ENCODE measurements at regions not wholly inside any gene's neighbourhood (a gene's known extent, or its start where the extent isn't known, plus 50 kb on each side); places are given as distances from the start of the nearest gene placed in this dataset.
"Not testable (repeated sequence)": the region's sequence is repeated elsewhere in the genome, so short reads cannot be mapped to it uniquely, and the experiment has no call there.

GRCh38 chr2:18045230-18045629 lies 166.8 kb downstream of the KCNS3 start:
- H3K9me3 ChIP-seq (ENCODE audit: control insufficient read depth, insufficient read depth, low read depth, low read length) = no peaks in the 10 kb centered on the region
- no peak for TF ChIP-seq ZNF341 (tag by site-specific recombination; IDR thresholded peaks at IDR 0.05; ENCODE audit: low read depth)
- TF ChIP-seq ZNF416 (tag by site-specific recombination; IDR thresholded peaks at IDR 0.05) = no peak
- no peak for TF ChIP-seq ZNF292 (tag by site-specific recombination; IDR thresholded peaks at IDR 0.05; ENCODE audit: borderline replicate concordance, low read depth)
- TF ChIP-seq, protein P1, sequence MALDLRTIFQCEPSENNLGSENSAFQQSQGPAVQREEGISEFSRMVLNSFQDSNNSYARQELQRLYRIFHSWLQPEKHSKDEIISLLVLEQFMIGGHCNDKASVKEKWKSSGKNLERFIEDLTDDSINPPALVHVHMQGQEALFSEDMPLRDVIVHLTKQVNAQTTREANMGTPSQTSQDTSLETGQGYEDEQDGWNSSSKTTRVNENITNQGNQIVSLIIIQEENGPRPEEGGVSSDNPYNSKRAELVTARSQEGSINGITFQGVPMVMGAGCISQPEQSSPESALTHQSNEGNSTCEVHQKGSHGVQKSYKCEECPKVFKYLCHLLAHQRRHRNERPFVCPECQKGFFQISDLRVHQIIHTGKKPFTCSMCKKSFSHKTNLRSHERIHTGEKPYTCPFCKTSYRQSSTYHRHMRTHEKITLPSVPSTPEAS (tag by site-specific recombination; IDR thresholded peaks at IDR 0.05) = no peak
- TF ChIP-seq ZNF155 (tag by site-specific recombination; IDR thresholded peaks at IDR 0.05) = no peak
- TF ChIP-seq ZNF23 (tag by site-specific recombination; IDR thresholded peaks at IDR 0.05; ENCODE audit: borderline replicate concordance) = no peak
- no peak for TF ChIP-seq ZNF521 (tag by site-specific recombination; IDR thresholded peaks at IDR 0.05)
- TF ChIP-seq RBAK (tag by site-specific recombination; IDR thresholded peaks at IDR 0.05) = no peak
- TF ChIP-seq TCF7L2 (IDR thresholded peaks at IDR 0.05; ENCODE audit: borderline replicate concordance, low read depth, low read length) = no peak
- ChIA-PET CTCF (no interaction called here), POLR2A (no interaction called here)
- no peaks in the 10 kb centered on the region for H3K36me3 ChIP-seq (ENCODE audit: control insufficient read depth in 2 of 2, insufficient read depth in 1 of 2, low read length in 2 of 2)
- no peak overlapping the region for H3K4me3 ChIP-seq (ENCODE audit: low read depth, low read length)
- H3K4me1 ChIP-seq (ENCODE audit: control insufficient read depth, insufficient read depth, low read length) = no peaks in the 10 kb centered on the region
- H3K27ac ChIP-seq (ENCODE audit: extremely low read depth, low read depth, low read length) = no peak overlapping the region

- H3K4me1 ChIP-seq (ENCODE audit: control insufficient read depth, insufficient read depth, low read length); H3K4me3 ChIP-seq (ENCODE audit: low read depth, low read length); CTCF ChIA-PET; H3K27ac ChIP-seq (ENCODE audit: extremely low read depth, low read depth, low read length); POLR2A ChIA-PET; H3K9me3 ChIP-seq (ENCODE audit: control insufficient read depth, insufficient read depth, low read depth, low read length); H3K36me3 ChIP-seq (ENCODE audit: control insufficient read depth in 2 of 2, insufficient read depth in 1 of 2, low read length in 2 of 2): not testable (repeated sequence)
These were observed 138.9 kb downstream of the KCNS3 start for GRCh38 chr2:18017381-18017780.

DNA sequence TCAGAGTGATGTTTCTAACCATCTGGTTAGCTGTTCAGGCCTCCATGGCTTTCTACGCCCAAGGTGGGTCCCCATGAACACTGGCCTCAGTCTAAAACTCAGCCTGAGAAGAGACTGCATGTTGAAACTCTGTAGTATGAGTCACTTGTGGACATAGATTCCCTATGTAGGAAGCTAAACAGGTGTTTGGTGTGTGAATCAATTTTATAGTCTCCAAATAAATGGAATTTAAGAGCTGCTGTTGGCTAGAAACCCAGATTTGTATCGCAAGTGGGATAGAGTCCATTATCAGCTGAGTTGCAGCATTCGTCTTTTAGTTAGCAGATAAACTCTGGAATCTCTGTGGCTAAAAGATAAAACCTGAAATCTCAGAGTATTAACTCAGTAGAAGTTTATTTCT lies 131.4 kb downstream of the KCNS3 start:
- no peak overlapping the region for H3K27ac ChIP-seq (ENCODE audit: extremely low read depth, low read depth, low read length)
- ChIA-PET CTCF (no interaction called here), POLR2A (no interaction called here)
- no peak for TF ChIP-seq ZNF354C (tag by site-specific recombination; IDR thresholded peaks at IDR 0.05; ENCODE audit: borderline replicate concordance, low read depth)
- no peak for TF ChIP-seq ZNF155 (tag by site-specific recombination; IDR thresholded peaks at IDR 0.05)
- TF ChIP-seq, protein P2, sequence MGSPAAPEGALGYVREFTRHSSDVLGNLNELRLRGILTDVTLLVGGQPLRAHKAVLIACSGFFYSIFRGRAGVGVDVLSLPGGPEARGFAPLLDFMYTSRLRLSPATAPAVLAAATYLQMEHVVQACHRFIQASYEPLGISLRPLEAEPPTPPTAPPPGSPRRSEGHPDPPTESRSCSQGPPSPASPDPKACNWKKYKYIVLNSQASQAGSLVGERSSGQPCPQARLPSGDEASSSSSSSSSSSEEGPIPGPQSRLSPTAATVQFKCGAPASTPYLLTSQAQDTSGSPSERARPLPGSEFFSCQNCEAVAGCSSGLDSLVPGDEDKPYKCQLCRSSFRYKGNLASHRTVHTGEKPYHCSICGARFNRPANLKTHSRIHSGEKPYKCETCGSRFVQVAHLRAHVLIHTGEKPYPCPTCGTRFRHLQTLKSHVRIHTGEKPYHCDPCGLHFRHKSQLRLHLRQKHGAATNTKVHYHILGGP (tag by site-specific recombination; IDR thresholded peaks at IDR 0.05) = no peak
- TF ChIP-seq ZNF510 (tag by site-specific recombination; IDR thresholded peaks at IDR 0.05; ENCODE audit: insufficient replicate concordance) = no peak
- no peak for TF ChIP-seq ZNF529 (tag by site-specific recombination; IDR thresholded peaks at IDR 0.05; ENCODE audit: insufficient replicate concordance)
- TF ChIP-seq ZNF600 (tag by site-specific recombination; IDR thresholded peaks at IDR 0.05) = no peak
- TF ChIP-seq ZSCAN16 (tag by site-specific recombination; IDR thresholded peaks at IDR 0.05) = no peak
- TF ChIP-seq ZNF704 (tag by site-specific recombination; IDR thresholded peaks at IDR 0.05) = no peak
- TF ChIP-seq RBAK (tag by site-specific recombination; IDR thresholded peaks at IDR 0.05) = no peak
- no peak for TF ChIP-seq KLF1 (tag by site-specific recombination; IDR thresholded peaks at IDR 0.05)
- no peak for TF ChIP-seq ZNF660 (tag by site-specific recombination; IDR thresholded peaks at IDR 0.05)
- no peak for TF ChIP-seq ZNF621 (tag by site-specific recombination; IDR thresholded peaks at IDR 0.05)
- TF ChIP-seq ZBTB20 (tag by site-specific recombination; IDR thresholded peaks at IDR 0.05) = no peak
- TF ChIP-seq, protein P3, sequence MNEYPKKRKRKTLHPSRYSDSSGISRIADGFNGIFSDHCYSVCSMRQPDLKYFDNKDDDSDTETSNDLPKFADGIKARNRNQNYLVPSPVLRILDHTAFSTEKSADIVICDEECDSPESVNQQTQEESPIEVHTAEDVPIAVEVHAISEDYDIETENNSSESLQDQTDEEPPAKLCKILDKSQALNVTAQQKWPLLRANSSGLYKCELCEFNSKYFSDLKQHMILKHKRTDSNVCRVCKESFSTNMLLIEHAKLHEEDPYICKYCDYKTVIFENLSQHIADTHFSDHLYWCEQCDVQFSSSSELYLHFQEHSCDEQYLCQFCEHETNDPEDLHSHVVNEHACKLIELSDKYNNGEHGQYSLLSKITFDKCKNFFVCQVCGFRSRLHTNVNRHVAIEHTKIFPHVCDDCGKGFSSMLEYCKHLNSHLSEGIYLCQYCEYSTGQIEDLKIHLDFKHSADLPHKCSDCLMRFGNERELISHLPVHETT (tag by site-specific recombination; IDR thresholded peaks at IDR 0.05) = no peak
- H3K4me1 ChIP-seq (ENCODE audit: control insufficient read depth, insufficient read depth, low read length) = no peaks in the 10 kb centered on the region
- H3K9me3 ChIP-seq (ENCODE audit: control insufficient read depth, insufficient read depth, low read depth, low read length) = no peaks in the 10 kb centered on the region
- H3K4me3 ChIP-seq (ENCODE audit: low read depth, low read length) = no peak overlapping the region
- H3K36me3 ChIP-seq (ENCODE audit: control insufficient read depth in 2 of 2, insufficient read depth in 1 of 2, low read length in 2 of 2) = no peaks in the 10 kb centered on the region

Data from HEK293 (cell line).